ENCODE measurements at regions not wholly inside any gene's neighbourhood (a gene's known extent, or its start where the extent isn't known, plus 50 kb on each side); places are given as distances from the start of the nearest gene placed in this dataset.

DNA sequence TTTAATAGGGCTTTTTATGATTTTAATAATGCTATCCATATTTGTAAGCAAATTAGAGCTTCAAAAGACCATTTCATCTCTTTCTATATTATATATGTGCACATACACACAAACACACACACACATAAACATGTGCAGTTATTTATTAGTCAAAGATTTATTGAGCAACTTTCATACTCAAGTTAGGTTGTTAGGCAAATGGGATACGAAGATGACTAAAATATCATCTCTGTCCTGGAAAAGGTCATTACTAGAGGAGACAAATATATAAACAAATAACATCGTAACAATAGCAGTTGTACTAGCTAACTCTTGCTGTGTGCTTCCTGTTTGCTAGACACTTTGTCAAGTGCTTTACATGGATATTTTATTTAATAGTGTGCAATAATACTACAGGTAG lies 307.9 kb downstream of the SNX13 start:
- TF ChIP-seq ZNF142 (CRISPR knock-in tag; IDR thresholded peaks at IDR 0.05), result no peak
- no peak for TF ChIP-seq ZNF331 (CRISPR knock-in tag; IDR thresholded peaks at IDR 0.05)
- no peak for TF ChIP-seq REL (CRISPR knock-in tag; conservative IDR thresholded peaks at IDR 0.05)
- TF ChIP-seq POLR2A (IDR thresholded peaks at IDR 0.05; ENCODE audit: insufficient read depth in 1 of 2, low read depth in 2 of 2, low read length in 2 of 2), result no peak
- no peak for TF ChIP-seq ZNF282 (IDR thresholded peaks at IDR 0.05; ENCODE audit: partially characterized antibody)
- TF ChIP-seq BATF2 (CRISPR knock-in tag; IDR thresholded peaks at IDR 0.05), result no peak
- no peak for TF ChIP-seq ZNF280D (CRISPR knock-in tag; IDR thresholded peaks at IDR 0.05)
- TF ChIP-seq, protein P1, sequence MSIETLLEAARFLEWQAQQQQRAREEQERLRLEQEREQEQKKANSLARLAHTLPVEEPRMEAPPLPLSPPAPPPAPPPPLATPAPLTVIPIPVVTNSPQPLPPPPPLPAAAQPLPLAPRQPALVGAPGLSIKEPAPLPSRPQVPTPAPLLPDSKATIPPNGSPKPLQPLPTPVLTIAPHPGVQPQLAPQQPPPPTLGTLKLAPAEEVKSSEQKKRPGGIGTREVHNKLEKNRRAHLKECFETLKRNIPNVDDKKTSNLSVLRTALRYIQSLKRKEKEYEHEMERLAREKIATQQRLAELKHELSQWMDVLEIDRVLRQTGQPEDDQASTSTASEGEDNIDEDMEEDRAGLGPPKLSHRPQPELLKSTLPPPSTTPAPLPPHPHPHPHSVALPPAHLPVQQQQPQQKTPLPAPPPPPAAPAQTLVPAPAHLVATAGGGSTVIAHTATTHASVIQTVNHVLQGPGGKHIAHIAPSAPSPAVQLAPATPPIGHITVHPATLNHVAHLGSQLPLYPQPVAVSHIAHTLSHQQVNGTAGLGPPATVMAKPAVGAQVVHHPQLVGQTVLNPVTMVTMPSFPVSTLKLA (IDR thresholded peaks at IDR 0.05), result no peak
- TF ChIP-seq ZNF280B (CRISPR knock-in tag; IDR thresholded peaks at IDR 0.05; ENCODE audit: borderline replicate concordance), result no peak

Measured in HepG2 (cell line).